BE2C (cell line): ENCODE measurements at regions not wholly inside any gene's neighbourhood (a gene's known extent, or its start where the extent isn't known, plus 50 kb on each side); places are given as distances from the start of the nearest gene placed in this dataset.
"Not testable (repeated sequence)": the region's sequence is repeated elsewhere in the genome, so short reads cannot be mapped to it uniquely, and the experiment has no call there.

Experiments
- DNase-seq: peaks from one replicate; pipeline ENCODE4 v3.0.0-alpha.2; 2020
- H3K27me3 ChIP-seq: fragments of 250-450 bp; sonication (Bioruptor Pico); 2 replicates; pipeline ENCODE4 v1.5.1; 2020; ENCODE audit warnings: mild to moderate bottlenecking
- H3K36me3 ChIP-seq: fragments of 250-450 bp; sonication (Bioruptor Pico); 2 replicates; pipeline ENCODE4 v1.5.1; 2020; ENCODE audit warnings: mild to moderate bottlenecking
- H3K4me1 ChIP-seq: fragments of 250-450 bp; sonication (Bioruptor Pico); 2 replicates; pipeline ENCODE4 v1.5.1; 2020
- H3K4me3 ChIP-seq: 2 replicates; pipeline ENCODE4 v1.5.1; 2011; ENCODE audit warnings: low read depth, low read length
- H3K9me3 ChIP-seq: fragments of 250-450 bp; sonication (Bioruptor Pico); 2 replicates; pipeline ENCODE4 v1.5.1; 2020
- CTCF ChIP-seq: IDR thresholded peaks from 2 replicates; pipeline ENCODE4 v1.5.1; 2012; ENCODE audit warnings: mild to moderate bottlenecking, low read depth, low read length

- Histone ChIP-seq H3K36me3 (no peaks in the 10 kb centered on the region), H3K4me3 (no peak overlapping the region), H3K4me1 (peaks cover 7% of the 10 kb centered on the region), H3K27me3 (no peaks in the 10 kb centered on the region), H3K9me3 (no peaks in the 10 kb centered on the region)
- no peak for TF ChIP-seq CTCF
- no peak for DNase-seq
Observed at GRCh38 chr5:109558364-109558763, 131.4 kb upstream of the MAN2A1 start.

GRCh38 chr5:109553846-109554245, 135.9 kb upstream of the MAN2A1 start:
- Histone ChIP-seq H3K36me3 (no peaks in the 10 kb centered on the region), H3K4me3 (no peak overlapping the region)

GRCh38 chr5:109551234-109551633, 138.5 kb upstream of the MAN2A1 start:
- not testable (repeated sequence) for DNase-seq, H3K4me3 ChIP-seq, H3K4me1 ChIP-seq, H3K9me3 ChIP-seq, H3K36me3 ChIP-seq, H3K27me3 ChIP-seq

More at GRCh38 chr5:109553846-109554245, 135.9 kb upstream of the MAN2A1 start:
- Histone ChIP-seq H3K9me3 (no peaks in the 10 kb centered on the region), H3K27me3 (no peaks in the 10 kb centered on the region), H3K4me1 (no peaks in the 10 kb centered on the region)
- no peak for TF ChIP-seq CTCF
- DNase-seq, result no peak

GRCh38 chr5:109550077-109550476, 139.7 kb upstream of the MAN2A1 start:
- DNase-seq, result no peak
- Histone ChIP-seq H3K4me3 (no peak overlapping the region), H3K36me3 (no peaks in the 10 kb centered on the region; the same call in 1 of the 2 replicates), H3K9me3 (no peaks in the 10 kb centered on the region), H3K27me3 (no peaks in the 10 kb centered on the region), H3K4me1 (no peaks in the 10 kb centered on the region)
- TF ChIP-seq CTCF, result no peak

GRCh38 chr5:109546461-109546860, 136.7 kb upstream of the PJA2 start:
- TF ChIP-seq CTCF, result no peak
- Histone ChIP-seq H3K27me3 (no peaks in the 10 kb centered on the region), H3K36me3 (no peaks in the 10 kb centered on the region; the same call in 1 of the 2 replicates), H3K9me3 (no peaks in the 10 kb centered on the region), H3K4me1 (no peaks in the 10 kb centered on the region), H3K4me3 (no peak overlapping the region)
- no peak for DNase-seq

GRCh38 chr5:109544873-109545272, 135.1 kb upstream of the PJA2 start:
- H3K4me1 ChIP-seq, H3K36me3 ChIP-seq, DNase-seq, H3K4me3 ChIP-seq, H3K9me3 ChIP-seq, H3K27me3 ChIP-seq: not testable (repeated sequence)

- not testable (repeated sequence) for H3K36me3 ChIP-seq, H3K4me3 ChIP-seq, H3K27me3 ChIP-seq, H3K9me3 ChIP-seq, H3K4me1 ChIP-seq, DNase-seq
Observed at GRCh38 chr5:109538692-109539091, 128.9 kb upstream of the PJA2 start.

- not testable (repeated sequence) for H3K4me3 ChIP-seq, H3K4me1 ChIP-seq, DNase-seq, H3K27me3 ChIP-seq, H3K9me3 ChIP-seq, H3K36me3 ChIP-seq
Observed at GRCh38 chr5:109535090-109535489, 125.3 kb upstream of the PJA2 start.
